Gastroesophageal sphincter (tissue), 3 donors: ENCODE measurements at regions not wholly inside any gene's neighbourhood (a gene's known extent, or its start where the extent isn't known, plus 50 kb on each side); places are given as distances from the start of the nearest gene placed in this dataset.

ENCODE experiments used
- EP300 ChIP-seq: sonication (generic); formaldehyde crosslinking; IDR thresholded peaks from one replicate; pipeline ENCODE4 v1.6.1; 2017; ENCODE audit warnings: antibody characterized with exemption, mild to moderate bottlenecking
- POLR2A ChIP-seq, 2 donors: fragments of 450-650 bp; IDR thresholded peaks; one replicate each; pipeline ENCODE4 v1.6.1; 2017; ENCODE audit warnings: antibody characterized with exemption in 2 of 2, mild to moderate bottlenecking in 2 of 2, moderate library complexity in 1 of 2
- POLR2AphosphoS5 ChIP-seq: sonication (generic); formaldehyde crosslinking; IDR thresholded peaks from one replicate; pipeline ENCODE4 v1.6.1; 2017; ENCODE audit warnings: antibody characterized with exemption
- TF ChIP-seq, protein P1 (sequence below), 4 experiments: fragments of 200-600 bp in 2 of 4; fragments of 450-650 bp in 2 of 4; sonication (generic) in 1 of 4; IDR thresholded peaks; one replicate each; pipeline ENCODE4 v1.5.1; 2017 to 2019; ENCODE audit warnings: antibody characterized with exemption in 4 of 4, mild to moderate bottlenecking in 2 of 4, moderate library complexity in 2 of 4

DNA sequence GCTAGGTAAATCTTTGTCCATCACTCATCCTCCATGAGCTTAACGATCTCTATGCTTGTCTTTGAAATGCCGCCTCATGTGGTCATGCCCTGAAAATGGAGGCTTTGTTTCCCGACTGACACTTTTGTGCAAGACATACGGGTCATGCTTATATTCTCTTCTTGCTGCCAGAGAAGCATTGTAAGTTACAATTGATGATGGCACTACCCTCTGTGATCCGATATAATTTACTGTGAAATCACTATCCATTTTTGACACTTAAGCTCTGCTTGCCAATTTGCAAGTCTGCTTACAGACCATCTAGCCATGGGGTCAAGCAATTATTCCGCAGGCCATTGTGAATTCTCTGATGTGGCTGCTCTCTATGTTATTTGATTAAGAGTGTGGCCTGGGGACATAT lies 650.0 kb downstream of the FLRT2 start:
- TF ChIP-seq EP300 (no peak), POLR2A (IDR thresholded peaks at IDR 0.05) (no peak), POLR2AphosphoS5 (no peak)
- TF ChIP-seq, protein P1, sequence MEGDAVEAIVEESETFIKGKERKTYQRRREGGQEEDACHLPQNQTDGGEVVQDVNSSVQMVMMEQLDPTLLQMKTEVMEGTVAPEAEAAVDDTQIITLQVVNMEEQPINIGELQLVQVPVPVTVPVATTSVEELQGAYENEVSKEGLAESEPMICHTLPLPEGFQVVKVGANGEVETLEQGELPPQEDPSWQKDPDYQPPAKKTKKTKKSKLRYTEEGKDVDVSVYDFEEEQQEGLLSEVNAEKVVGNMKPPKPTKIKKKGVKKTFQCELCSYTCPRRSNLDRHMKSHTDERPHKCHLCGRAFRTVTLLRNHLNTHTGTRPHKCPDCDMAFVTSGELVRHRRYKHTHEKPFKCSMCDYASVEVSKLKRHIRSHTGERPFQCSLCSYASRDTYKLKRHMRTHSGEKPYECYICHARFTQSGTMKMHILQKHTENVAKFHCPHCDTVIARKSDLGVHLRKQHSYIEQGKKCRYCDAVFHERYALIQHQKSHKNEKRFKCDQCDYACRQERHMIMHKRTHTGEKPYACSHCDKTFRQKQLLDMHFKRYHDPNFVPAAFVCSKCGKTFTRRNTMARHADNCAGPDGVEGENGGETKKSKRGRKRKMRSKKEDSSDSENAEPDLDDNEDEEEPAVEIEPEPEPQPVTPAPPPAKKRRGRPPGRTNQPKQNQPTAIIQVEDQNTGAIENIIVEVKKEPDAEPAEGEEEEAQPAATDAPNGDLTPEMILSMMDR (IDR thresholded peaks at IDR 0.05): no peak
